NCI-H345 treated with DMSO at 0.1 percent for 48 hours (cell line): ENCODE measurements at regions not wholly inside any gene's neighbourhood (a gene's known extent, or its start where the extent isn't known, plus 50 kb on each side); places are given as distances from the start of the nearest gene placed in this dataset.
"Not testable (repeated sequence)": the region's sequence is repeated elsewhere in the genome, so short reads cannot be mapped to it uniquely, and the experiment has no call there.

Source experiments
- DNase-seq: peaks from one replicate; lab custom pipeline; 2025; ENCODE audit not compliant: unreplicated experiment; lab: John Stamatoyannopoulos, UW

GRCh38 chr6:94557207-94557606 lies 1020.1 kb upstream of the MANEA start:
- not testable (repeated sequence) for DNase-seq

GRCh38 chr6:94548201-94548600 lies 1029.1 kb upstream of the MANEA start:
- DNase-seq, result no peak

GRCh38 chr6:94535798-94536197 lies 1041.5 kb upstream of the MANEA start:
- DNase-seq, result no peak

- no peak for DNase-seq
These were observed 1065.7 kb upstream of the MANEA start for GRCh38 chr6:94511502-94512088.

- DNase-seq, result no peak
These were observed 1066.5 kb upstream of the MANEA start for GRCh38 chr6:94510877-94511276.

- DNase-seq, result no peak
These were observed 1075.8 kb upstream of the MANEA start for GRCh38 chr6:94501516-94501915.

- DNase-seq, result no peak
These were observed 1078.7 kb upstream of the EPHA7 start for GRCh38 chr6:94498099-94498498.

GRCh38 chr6:94494500-94494899 lies 1075.1 kb upstream of the EPHA7 start:
- DNase-seq, result no peak

- DNase-seq, result no peak
These were observed 1068.0 kb upstream of the EPHA7 start for GRCh38 chr6:94487371-94487770.

GRCh38 chr6:94478133-94479005 lies 1059.0 kb upstream of the EPHA7 start:
- DNase-seq, result peak; percentile 74

- no peak for DNase-seq
These were observed 1049.5 kb upstream of the EPHA7 start for GRCh38 chr6:94468830-94469229.

GRCh38 chr6:94464018-94464510 lies 1044.7 kb upstream of the EPHA7 start:
- DNase-seq, result no peak

GRCh38 chr6:94463306-94463705 lies 1043.9 kb upstream of the EPHA7 start:
- no peak for DNase-seq

GRCh38 chr6:94462231-94462630 lies 1042.9 kb upstream of the EPHA7 start:
- no peak for DNase-seq

GRCh38 chr6:94456266-94456665 lies 1036.9 kb upstream of the EPHA7 start:
- no peak for DNase-seq

GRCh38 chr6:94454231-94454630 lies 1034.9 kb upstream of the EPHA7 start:
- DNase-seq, result no peak

- DNase-seq, result no peak
These were observed 1026.8 kb upstream of the EPHA7 start for GRCh38 chr6:94446120-94446519.

- no peak for DNase-seq
These were observed 1024.3 kb upstream of the EPHA7 start for GRCh38 chr6:94443701-94444100.

GRCh38 chr6:94424692-94425091 lies 1005.3 kb upstream of the EPHA7 start:
- DNase-seq, result no peak

- no peak for DNase-seq
These were observed 998.0 kb upstream of the EPHA7 start for GRCh38 chr6:94417363-94417762.

GRCh38 chr6:94414041-94414440 lies 994.7 kb upstream of the EPHA7 start:
- no peak for DNase-seq

GRCh38 chr6:94401311-94401710 lies 982.0 kb upstream of the EPHA7 start:
- no peak for DNase-seq
